ENCODE measurements at regions not wholly inside any gene's neighbourhood (a gene's known extent, or its start where the extent isn't known, plus 50 kb on each side); places are given as distances from the start of the nearest gene placed in this dataset.

DNA sequence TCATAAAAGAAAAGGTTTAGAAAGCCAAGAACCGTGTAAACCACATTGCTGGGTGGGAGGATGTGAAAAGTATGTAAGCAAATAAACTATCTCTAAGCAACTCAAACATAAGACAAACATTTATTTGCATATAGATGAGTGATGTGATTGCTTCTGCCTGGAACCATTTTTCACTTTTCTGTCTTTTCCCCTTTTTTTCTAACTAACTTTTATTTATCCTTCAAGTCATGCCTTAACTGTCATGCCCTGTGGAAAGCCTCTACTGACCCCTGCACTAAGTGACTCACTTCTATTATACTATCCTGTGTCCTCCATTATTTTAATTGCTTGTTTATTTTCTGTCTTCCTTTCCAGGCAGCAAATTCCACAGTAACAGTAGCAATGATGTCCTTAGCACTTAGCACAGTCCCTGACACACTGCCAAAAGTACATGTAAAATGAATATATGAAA, 87.5 kb upstream of the CTAGE1 start:
- CTCF ChIA-PET, result no interaction called here
- TF ChIP-seq, protein P1, sequence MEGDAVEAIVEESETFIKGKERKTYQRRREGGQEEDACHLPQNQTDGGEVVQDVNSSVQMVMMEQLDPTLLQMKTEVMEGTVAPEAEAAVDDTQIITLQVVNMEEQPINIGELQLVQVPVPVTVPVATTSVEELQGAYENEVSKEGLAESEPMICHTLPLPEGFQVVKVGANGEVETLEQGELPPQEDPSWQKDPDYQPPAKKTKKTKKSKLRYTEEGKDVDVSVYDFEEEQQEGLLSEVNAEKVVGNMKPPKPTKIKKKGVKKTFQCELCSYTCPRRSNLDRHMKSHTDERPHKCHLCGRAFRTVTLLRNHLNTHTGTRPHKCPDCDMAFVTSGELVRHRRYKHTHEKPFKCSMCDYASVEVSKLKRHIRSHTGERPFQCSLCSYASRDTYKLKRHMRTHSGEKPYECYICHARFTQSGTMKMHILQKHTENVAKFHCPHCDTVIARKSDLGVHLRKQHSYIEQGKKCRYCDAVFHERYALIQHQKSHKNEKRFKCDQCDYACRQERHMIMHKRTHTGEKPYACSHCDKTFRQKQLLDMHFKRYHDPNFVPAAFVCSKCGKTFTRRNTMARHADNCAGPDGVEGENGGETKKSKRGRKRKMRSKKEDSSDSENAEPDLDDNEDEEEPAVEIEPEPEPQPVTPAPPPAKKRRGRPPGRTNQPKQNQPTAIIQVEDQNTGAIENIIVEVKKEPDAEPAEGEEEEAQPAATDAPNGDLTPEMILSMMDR (IDR thresholded peaks at IDR 0.05; ENCODE audit: low read depth, low read length), result no peak
- Histone ChIP-seq H3K27ac (ENCODE audit: low read depth, low read length) (peak overlapping the region; percentile 84), H3K9me3 (ENCODE audit: control insufficient read depth, insufficient read depth, low read length) (no peaks in the 10 kb centered on the region), H3K27me3 (ENCODE audit: control insufficient read depth, insufficient read depth, low read length) (no peaks in the 10 kb centered on the region), H3K4me3 (ENCODE audit: low read depth, low read length) (no peak overlapping the region)
- no peak for DNase-seq (ENCODE audit: low read depth, low spot score)
- POLR2A ChIA-PET, result no interaction called here

DNA sequence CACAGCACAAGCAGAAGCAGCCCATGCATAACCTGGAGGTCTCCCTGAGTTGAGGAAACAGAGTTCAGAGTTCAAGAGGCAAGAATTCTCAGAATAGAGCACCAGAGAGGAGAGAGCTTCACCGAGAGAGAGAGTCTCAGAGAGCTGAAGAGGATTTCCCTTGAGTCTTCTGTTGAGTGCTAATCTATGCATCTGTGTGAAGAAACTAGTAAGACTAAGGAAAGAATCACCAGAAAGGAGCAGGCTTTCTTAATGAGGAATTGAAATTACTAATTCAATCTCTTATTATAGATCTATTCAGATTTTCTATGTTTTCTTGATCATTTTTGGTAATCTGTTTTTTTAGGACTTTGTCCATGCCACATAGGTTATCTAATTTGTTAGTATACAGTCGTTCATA, 89.3 kb upstream of the CTAGE1 start:
- Histone ChIP-seq H3K27ac (ENCODE audit: low read depth, low read length) (no peak overlapping the region), H3K4me3 (ENCODE audit: low read depth, low read length) (no peak overlapping the region), H3K27me3 (ENCODE audit: control insufficient read depth, insufficient read depth, low read length) (no peaks in the 10 kb centered on the region), H3K9me3 (ENCODE audit: control insufficient read depth, insufficient read depth, low read length) (no peaks in the 10 kb centered on the region)
- ChIA-PET POLR2A (no interaction called here), CTCF (no interaction called here)
- no peak for DNase-seq (ENCODE audit: low read depth, low spot score)
- TF ChIP-seq, protein P1 (IDR thresholded peaks at IDR 0.05; ENCODE audit: low read depth, low read length), result no peak

DNA sequence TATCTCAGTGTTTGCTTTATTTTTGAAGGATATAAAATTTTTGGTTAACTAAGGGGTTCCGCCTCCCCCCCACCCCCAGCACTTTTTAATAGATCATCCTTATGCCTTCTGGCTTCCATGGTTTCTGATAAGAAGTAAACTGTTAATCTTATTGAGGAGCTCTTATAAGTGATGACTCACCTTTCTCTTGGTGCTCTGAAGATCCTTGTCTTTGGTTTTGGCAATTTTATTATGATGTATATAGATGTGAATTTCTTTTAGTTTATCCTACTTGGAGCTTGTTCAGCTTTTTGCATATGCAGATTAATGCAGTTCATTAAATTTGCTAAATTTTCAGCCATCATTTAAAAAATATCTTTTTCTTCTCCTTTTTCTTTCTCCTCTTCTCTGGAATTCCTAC, 91.7 kb upstream of the CTAGE1 start:
- no peaks in the 10 kb centered on the region for H3K27me3 ChIP-seq (ENCODE audit: control insufficient read depth, insufficient read depth, low read length)
- CTCF ChIA-PET, result no interaction called here
- no peak overlapping the region for H3K4me3 ChIP-seq (ENCODE audit: low read depth, low read length)
- H3K9me3 ChIP-seq (ENCODE audit: control insufficient read depth, insufficient read depth, low read length), result no peaks in the 10 kb centered on the region
- no peak overlapping the region for H3K27ac ChIP-seq (ENCODE audit: low read depth, low read length)
- TF ChIP-seq, protein P1 (IDR thresholded peaks at IDR 0.05; ENCODE audit: low read depth, low read length), result no peak
- POLR2A ChIA-PET, result no interaction called here
- no peak for DNase-seq (ENCODE audit: low read depth, low spot score)

DNA sequence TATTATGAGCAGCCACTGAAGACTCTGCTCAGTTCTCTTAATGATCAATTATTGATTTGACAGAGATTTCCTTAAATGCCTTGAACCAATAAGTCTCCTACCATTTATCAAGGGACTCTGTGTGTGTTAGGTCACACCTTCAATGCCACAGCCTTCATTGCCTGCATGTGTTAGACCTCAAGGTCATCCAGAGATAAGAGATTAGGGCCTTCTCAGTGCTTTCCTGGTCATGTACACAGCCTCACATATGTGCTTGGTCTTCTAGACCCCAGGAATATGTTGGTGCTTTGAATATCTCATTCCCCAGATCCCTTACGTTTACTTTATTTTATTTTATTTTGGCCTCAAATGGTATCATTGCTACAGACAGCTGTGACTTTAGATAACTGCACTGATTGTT, 93.0 kb upstream of the CTAGE1 start:
- POLR2A ChIA-PET, result no interaction called here
- no peaks in the 10 kb centered on the region for H3K27me3 ChIP-seq (ENCODE audit: control insufficient read depth, insufficient read depth, low read length)
- no peaks in the 10 kb centered on the region for H3K9me3 ChIP-seq (ENCODE audit: control insufficient read depth, insufficient read depth, low read length)
- no peak for DNase-seq (ENCODE audit: low read depth, low spot score)
- no peak overlapping the region for H3K27ac ChIP-seq (ENCODE audit: low read depth, low read length)
- TF ChIP-seq, protein P1 (IDR thresholded peaks at IDR 0.05; ENCODE audit: low read depth, low read length), result no peak
- CTCF ChIA-PET, result no interaction called here
- no peak overlapping the region for H3K4me3 ChIP-seq (ENCODE audit: low read depth, low read length)

DNA sequence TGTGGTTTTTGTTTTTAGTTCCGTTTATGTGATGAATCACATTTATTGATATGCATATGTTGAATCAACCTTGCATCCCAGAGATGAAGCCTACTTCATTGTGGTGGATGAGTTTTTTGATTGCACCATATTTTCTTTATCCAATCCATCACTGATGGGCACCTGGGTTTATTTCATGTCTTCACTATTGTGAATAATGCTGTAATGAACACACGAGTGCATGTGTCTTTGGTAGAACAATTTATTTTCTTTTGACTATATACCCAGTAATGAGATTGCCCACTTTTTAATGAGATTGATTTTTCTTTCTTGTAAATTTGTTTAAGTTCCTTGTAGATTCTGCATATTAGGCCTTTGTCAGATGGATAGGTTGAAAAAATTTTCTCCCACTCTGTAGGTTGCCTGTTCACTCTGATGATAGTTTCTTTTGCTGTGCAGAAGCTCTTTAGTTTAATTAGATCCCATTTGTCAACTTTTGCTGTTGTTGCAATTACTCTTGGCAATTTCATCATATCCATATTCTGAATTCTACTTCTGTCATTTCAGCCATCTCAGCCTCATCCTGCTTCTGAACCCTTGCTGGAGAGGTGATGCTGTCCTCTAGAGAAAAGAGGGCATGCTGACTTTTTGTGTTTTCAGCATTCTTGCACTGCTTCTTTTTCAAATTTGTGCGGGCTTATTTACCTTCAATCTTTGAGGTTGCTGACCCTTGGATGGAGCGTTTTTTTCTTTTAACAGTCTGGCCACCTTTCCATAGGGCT, 96.2 kb upstream of the CTAGE1 start:
- CTCF ChIA-PET, result no interaction called here

More for the DNA sequence above, 96.2 kb upstream of the CTAGE1 start:
- DNase-seq (ENCODE audit: low read depth, low spot score), result no peak
- POLR2A ChIA-PET, result no interaction called here
- Histone ChIP-seq H3K27me3 (ENCODE audit: control insufficient read depth, insufficient read depth, low read length) (no peaks in the 10 kb centered on the region), H3K4me3 (ENCODE audit: low read depth, low read length) (no peak overlapping the region), H3K27ac (ENCODE audit: low read depth, low read length) (no peak overlapping the region), H3K9me3 (ENCODE audit: control insufficient read depth, insufficient read depth, low read length) (no peaks in the 10 kb centered on the region)
- TF ChIP-seq, protein P1 (IDR thresholded peaks at IDR 0.05; ENCODE audit: low read depth, low read length), result no peak

Data from AG04450 (cell line).